ENCODE measurements at regions not wholly inside any gene's neighbourhood (a gene's known extent, or its start where the extent isn't known, plus 50 kb on each side); places are given as distances from the start of the nearest gene placed in this dataset.

DNA sequence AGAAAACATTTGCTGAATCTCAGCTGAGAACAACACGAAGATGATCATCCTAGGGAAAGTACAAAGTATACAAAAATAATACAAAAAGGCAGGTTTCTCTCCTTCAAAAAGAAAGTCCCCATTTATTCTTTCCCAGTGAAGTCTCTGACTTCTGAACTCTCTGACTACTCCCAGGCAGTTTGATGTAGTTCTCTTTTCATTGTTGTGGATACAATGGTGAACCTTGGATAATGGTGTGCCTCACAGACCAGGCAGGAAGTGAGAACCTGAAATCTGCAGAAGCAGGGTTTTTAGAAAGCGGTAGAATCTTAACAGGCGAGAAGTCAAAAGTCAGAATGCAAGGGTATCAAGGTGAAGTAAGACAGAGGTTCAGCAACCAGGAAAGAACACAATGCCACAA is 150.8 kb upstream of the NRP1 start:
- H3K36me3 Mint-ChIP-seq (ENCODE audit: insufficient read depth in 1 of 3, low read depth in 3 of 3): peaks cover 0 to 19% (median 13%) of the 10 kb centered on the region in 3 experiments; a peak in 5 of 7 replicates
- DNase-seq: no peak
- H3K4me3 Mint-ChIP-seq: no peak overlapping the region

More for the DNA sequence above, 150.8 kb upstream of the NRP1 start:
- H3K27me3 ChIP-seq (ENCODE audit: insufficient read depth, low read length): no peaks in the 10 kb centered on the region
- H2BK15ac ChIP-seq (ENCODE audit: low read depth, low read length): no peak overlapping the region
- H3K4ac ChIP-seq (ENCODE audit: low read depth, low read length): no peak overlapping the region
- H3K14ac ChIP-seq (ENCODE audit: insufficient read depth, low read length): no peak overlapping the region
- H2BK20ac ChIP-seq (ENCODE audit: low read depth, low read length, poor library complexity, severe bottlenecking): no peak overlapping the region
- H3K79me2 ChIP-seq (ENCODE audit: insufficient read depth, low read length): no peaks in the 10 kb centered on the region
- H3K27ac Mint-ChIP-seq: peak overlapping the region; percentile 57 to 94 (median 85); a peak in 6 of 7 replicates
- no peak overlapping the region for H3K9ac ChIP-seq (ENCODE audit: extremely low read depth, insufficient read length, low read length)
- H3K4me1 Mint-ChIP-seq: peaks cover 35 to 46% of the 10 kb centered on the region in 2 experiments
- no peak overlapping the region for H3K56ac ChIP-seq (ENCODE audit: insufficient read length, low read depth, low read length)
- H3T11ph ChIP-seq (ENCODE audit: low read length): no peak overlapping the region
- TF ChIP-seq, protein P1, sequence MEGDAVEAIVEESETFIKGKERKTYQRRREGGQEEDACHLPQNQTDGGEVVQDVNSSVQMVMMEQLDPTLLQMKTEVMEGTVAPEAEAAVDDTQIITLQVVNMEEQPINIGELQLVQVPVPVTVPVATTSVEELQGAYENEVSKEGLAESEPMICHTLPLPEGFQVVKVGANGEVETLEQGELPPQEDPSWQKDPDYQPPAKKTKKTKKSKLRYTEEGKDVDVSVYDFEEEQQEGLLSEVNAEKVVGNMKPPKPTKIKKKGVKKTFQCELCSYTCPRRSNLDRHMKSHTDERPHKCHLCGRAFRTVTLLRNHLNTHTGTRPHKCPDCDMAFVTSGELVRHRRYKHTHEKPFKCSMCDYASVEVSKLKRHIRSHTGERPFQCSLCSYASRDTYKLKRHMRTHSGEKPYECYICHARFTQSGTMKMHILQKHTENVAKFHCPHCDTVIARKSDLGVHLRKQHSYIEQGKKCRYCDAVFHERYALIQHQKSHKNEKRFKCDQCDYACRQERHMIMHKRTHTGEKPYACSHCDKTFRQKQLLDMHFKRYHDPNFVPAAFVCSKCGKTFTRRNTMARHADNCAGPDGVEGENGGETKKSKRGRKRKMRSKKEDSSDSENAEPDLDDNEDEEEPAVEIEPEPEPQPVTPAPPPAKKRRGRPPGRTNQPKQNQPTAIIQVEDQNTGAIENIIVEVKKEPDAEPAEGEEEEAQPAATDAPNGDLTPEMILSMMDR (conservative IDR thresholded peaks at IDR 0.05): no peak
- H2BK5ac ChIP-seq (ENCODE audit: insufficient read length, low read length): no peak overlapping the region
- H4K91ac ChIP-seq (ENCODE audit: insufficient read length, low read depth, low read length): no peak overlapping the region
- H2BK12ac ChIP-seq (ENCODE audit: insufficient read length, low read depth, low read length): no peak overlapping the region
- no peak overlapping the region for H2AFZ ChIP-seq (ENCODE audit: low read length)
- no peak overlapping the region for H3K4me2 ChIP-seq (ENCODE audit: insufficient read depth, insufficient read length, low read length)
- no peak overlapping the region for H4K5ac ChIP-seq (ENCODE audit: insufficient read length, low read depth, low read length)
- no peak overlapping the region for H4K8ac ChIP-seq (replicated peaks; ENCODE audit: insufficient read length, low read depth, low read length)
- no peaks in the 10 kb centered on the region for H3K9me3 ChIP-seq (ENCODE audit: control insufficient read depth, low read depth, low read length)
- H3K79me1 ChIP-seq (ENCODE audit: insufficient read depth, low read depth, low read length, poor library complexity, severe bottlenecking): no peaks in the 10 kb centered on the region
- peak overlapping the region; percentile 27 for H3K18ac ChIP-seq (ENCODE audit: insufficient read length, low read depth, low read length)
- no peak overlapping the region for H2AK5ac ChIP-seq (ENCODE audit: insufficient read length, low read length)
- no peak overlapping the region for H3K27ac ChIP-seq (ENCODE audit: insufficient read length, low read depth, low read length)
- H3K27me3 Mint-ChIP-seq (ENCODE audit: low read depth): no peaks in the 10 kb centered on the region
- no peaks in the 10 kb centered on the region for H3K23me2 ChIP-seq (ENCODE audit: insufficient read length, low read depth, low read length, poor library complexity, severe bottlenecking)
- no CpG with 5 or more reads among the region's 3 CpGs for WGBS (ENCODE audit: extremely low coverage, insufficient read length, low lambda C conversion rate)
- peaks cover 7% of the 10 kb centered on the region for H3K4me1 ChIP-seq (ENCODE audit: insufficient read depth, low read length)
- H4K20me1 ChIP-seq (ENCODE audit: control insufficient read depth, insufficient read depth, insufficient read length): no peaks in the 10 kb centered on the region
- peak overlapping the region; percentile 5 for H2BK120ac ChIP-seq (ENCODE audit: low read depth, low read length, poor library complexity, severe bottlenecking)
- H3K9me3 Mint-ChIP-seq: peaks cover 10 to 13% of the 10 kb centered on the region in 2 experiments
- no peak overlapping the region for H3K23ac ChIP-seq (ENCODE audit: insufficient read length, low read depth, low read length)

Data from H9 (cell line).